Nephron progenitor cell (in vitro differentiated cells): ENCODE measurements at regions not wholly inside any gene's neighbourhood (a gene's known extent, or its start where the extent isn't known, plus 50 kb on each side); places are given as distances from the start of the nearest gene placed in this dataset.

Experiments used
- DNase-seq: peaks from one replicate; pipeline ENCODE4 v3.0.0; 2021
- H3K27ac Mint-ChIP-seq: 2 replicates; pipeline ENCODE4 v1.8.0; 2021; ENCODE audit warnings: mild to moderate bottlenecking, moderate library complexity, mixed read lengths
- H3K27me3 Mint-ChIP-seq: 2 replicates; pipeline ENCODE4 v1.8.0; 2021; ENCODE audit warnings: mild to moderate bottlenecking, low read depth, mixed read lengths; ENCODE audit not compliant: poor library complexity
- H3K36me3 Mint-ChIP-seq: 2 replicates; pipeline ENCODE4 v1.8.0; 2021; ENCODE audit warnings: low read depth, mixed read lengths
- H3K4me1 Mint-ChIP-seq: 2 replicates; pipeline ENCODE4 v1.8.0; 2021; ENCODE audit warnings: mixed read lengths
- H3K4me3 Mint-ChIP-seq: 2 replicates; pipeline ENCODE4 v1.8.0; 2021; ENCODE audit warnings: mild to moderate bottlenecking, moderate library complexity, mixed read lengths
- H3K9me3 Mint-ChIP-seq: 2 replicates; pipeline ENCODE4 v1.8.0; 2021; ENCODE audit warnings: mild to moderate bottlenecking, moderate library complexity, mixed read lengths
- TF ChIP-seq, protein P1 (sequence below): fragments of 200-600 bp; sonication (generic); IDR thresholded peaks from 2 replicates; pipeline ENCODE4 v1.5.0; 2021; ENCODE audit warnings: antibody characterized with exemption

DNA sequence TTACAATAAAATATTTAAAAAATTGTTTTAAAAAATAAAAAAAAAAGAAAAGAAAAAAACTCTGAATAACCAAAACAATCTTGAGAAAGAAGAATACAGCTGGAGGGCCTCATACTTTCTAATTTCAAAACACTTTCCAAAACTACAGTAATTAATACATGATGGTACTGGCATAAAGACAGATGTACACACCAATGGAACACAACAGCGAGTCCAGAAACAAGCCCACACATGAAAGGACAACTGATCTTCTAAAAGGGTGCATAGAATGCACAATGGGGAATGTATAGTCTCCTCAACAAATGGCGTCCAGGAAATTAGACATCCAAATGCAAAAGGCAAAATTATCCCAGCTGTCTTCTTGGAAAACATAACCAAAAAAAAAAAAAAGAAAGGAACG, 99.6 kb downstream of the LURAP1L start:
- H3K27ac Mint-ChIP-seq: no peak overlapping the region

DNA sequence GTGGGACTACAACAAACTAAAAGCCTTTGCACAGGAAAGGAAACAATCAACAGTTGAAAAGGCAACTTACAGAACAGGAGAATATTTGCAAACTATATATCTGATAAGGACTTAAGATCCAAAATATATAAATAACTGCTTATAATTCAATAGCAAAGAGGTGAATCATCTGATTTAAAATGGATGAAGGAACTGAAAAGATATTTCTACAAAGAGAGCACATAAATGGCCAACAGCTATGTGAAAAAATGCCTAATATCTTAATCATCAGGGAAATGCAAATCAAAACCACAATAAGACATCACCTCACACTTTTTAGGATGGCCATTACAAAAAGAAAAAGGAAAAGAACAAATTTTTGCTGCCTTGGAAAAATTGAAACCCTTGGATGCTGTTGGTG, 100.4 kb downstream of the LURAP1L start:
- H3K27me3 Mint-ChIP-seq: no peaks in the 10 kb centered on the region
- peaks cover 39% of the 10 kb centered on the region for H3K4me1 Mint-ChIP-seq
- TF ChIP-seq, protein P1, sequence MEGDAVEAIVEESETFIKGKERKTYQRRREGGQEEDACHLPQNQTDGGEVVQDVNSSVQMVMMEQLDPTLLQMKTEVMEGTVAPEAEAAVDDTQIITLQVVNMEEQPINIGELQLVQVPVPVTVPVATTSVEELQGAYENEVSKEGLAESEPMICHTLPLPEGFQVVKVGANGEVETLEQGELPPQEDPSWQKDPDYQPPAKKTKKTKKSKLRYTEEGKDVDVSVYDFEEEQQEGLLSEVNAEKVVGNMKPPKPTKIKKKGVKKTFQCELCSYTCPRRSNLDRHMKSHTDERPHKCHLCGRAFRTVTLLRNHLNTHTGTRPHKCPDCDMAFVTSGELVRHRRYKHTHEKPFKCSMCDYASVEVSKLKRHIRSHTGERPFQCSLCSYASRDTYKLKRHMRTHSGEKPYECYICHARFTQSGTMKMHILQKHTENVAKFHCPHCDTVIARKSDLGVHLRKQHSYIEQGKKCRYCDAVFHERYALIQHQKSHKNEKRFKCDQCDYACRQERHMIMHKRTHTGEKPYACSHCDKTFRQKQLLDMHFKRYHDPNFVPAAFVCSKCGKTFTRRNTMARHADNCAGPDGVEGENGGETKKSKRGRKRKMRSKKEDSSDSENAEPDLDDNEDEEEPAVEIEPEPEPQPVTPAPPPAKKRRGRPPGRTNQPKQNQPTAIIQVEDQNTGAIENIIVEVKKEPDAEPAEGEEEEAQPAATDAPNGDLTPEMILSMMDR: no peak
- H3K27ac Mint-ChIP-seq: no peak overlapping the region
- no peak for DNase-seq
- H3K36me3 Mint-ChIP-seq: no peaks in the 10 kb centered on the region
- no peak overlapping the region for H3K4me3 Mint-ChIP-seq
- peaks cover 7% of the 10 kb centered on the region for H3K9me3 Mint-ChIP-seq

More for the DNA sequence above, 99.6 kb downstream of the LURAP1L start:
- H3K36me3 Mint-ChIP-seq: peaks cover 3% of the 10 kb centered on the region
- H3K27me3 Mint-ChIP-seq: no peaks in the 10 kb centered on the region
- H3K9me3 Mint-ChIP-seq: peaks cover 15% of the 10 kb centered on the region
- H3K4me3 Mint-ChIP-seq: no peak overlapping the region
- peaks cover 31% of the 10 kb centered on the region for H3K4me1 Mint-ChIP-seq
- TF ChIP-seq, protein P1: no peak
- DNase-seq: no peak

DNA sequence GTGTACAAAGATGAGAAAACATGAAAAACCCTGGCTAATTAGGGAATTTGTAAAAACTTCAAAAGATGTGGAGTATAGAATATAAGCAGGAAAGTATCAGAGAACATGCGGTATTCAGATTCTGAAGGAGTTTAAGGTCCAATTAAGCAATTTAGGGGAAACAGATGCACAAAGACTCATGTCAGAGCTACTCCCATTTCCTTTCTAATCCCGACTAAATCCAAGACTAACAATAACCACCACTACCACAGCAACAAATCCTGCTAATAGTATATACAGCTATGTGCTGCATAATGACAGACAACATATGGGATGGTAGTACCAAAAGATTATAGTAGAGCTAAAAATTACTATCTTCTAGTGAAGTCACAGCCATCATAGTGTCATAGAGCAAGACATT, 102.1 kb downstream of the LURAP1L start:
- TF ChIP-seq, protein P1: no peak
- Mint-ChIP-seq H3K27me3 (no peaks in the 10 kb centered on the region), H3K27ac (peak overlapping the region; percentile 23), H3K4me3 (no peak overlapping the region), H3K36me3 (no peaks in the 10 kb centered on the region), H3K4me1 (peaks cover 51% of the 10 kb centered on the region), H3K9me3 (peaks cover 2% of the 10 kb centered on the region)
- no peak for DNase-seq

DNA sequence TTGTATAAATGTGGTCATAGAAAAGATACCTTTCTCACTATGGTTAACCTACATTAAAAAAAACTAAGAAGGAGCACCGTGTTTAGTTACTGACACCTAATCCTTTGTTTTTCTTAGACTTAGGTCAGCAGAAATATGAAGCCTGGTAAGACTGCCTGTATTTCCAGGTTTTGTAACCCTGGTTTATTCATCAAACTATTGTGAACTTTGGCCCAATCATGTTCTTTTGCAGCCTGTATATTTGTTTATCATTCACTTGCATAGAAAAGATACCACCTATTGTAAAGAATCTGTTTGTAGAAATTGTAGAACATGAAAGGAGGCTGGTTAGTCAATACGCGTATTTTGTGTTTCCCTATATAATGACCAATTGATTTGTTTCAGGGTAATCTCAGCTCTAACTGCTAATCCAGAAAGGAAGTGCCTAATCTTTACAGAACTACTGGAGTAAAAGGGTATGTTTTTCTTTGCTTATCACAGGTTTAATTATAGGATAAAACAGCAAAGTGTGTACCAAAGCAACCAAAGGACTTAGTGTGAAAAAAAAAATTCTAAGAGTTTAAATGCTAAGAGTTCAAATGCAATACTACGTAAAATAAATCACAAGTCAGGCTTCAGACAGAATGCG, 103.6 kb downstream of the LURAP1L start:
- H3K36me3 Mint-ChIP-seq: no peaks in the 10 kb centered on the region
- peaks cover 57% of the 10 kb centered on the region for H3K4me1 Mint-ChIP-seq
- H3K4me3 Mint-ChIP-seq: peak overlapping the region; percentile 34
- TF ChIP-seq, protein P1: no peak
- H3K27me3 Mint-ChIP-seq: no peaks in the 10 kb centered on the region
- H3K9me3 Mint-ChIP-seq: no peaks in the 10 kb centered on the region
- peak overlapping the region; percentile 24 for H3K27ac Mint-ChIP-seq
- DNase-seq: no peak

DNA sequence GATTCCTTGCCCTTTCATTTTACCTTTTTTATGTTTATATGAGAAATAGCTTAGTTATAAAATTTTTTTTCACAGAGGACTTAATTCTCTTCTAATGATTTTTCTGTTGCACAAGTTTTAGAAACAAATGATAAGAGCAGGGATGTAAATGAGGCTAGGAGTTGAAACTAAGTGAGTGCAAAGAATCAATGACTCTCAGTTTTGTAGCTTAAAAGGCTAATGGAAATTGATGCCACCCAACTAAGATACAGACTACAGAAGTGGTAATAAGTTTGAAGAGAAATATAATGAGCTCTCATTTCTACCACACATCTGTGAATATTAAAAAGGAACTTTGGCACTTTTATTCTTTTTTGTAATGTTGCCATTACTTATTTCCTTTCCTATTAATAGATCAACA, 105.1 kb downstream of the LURAP1L start:
- Mint-ChIP-seq H3K27ac (no peak overlapping the region), H3K9me3 (no peaks in the 10 kb centered on the region), H3K27me3 (no peaks in the 10 kb centered on the region), H3K4me3 (no peak overlapping the region), H3K4me1 (peaks cover 57% of the 10 kb centered on the region), H3K36me3 (no peaks in the 10 kb centered on the region)
- no peak for DNase-seq
- TF ChIP-seq, protein P1: no peak

DNA sequence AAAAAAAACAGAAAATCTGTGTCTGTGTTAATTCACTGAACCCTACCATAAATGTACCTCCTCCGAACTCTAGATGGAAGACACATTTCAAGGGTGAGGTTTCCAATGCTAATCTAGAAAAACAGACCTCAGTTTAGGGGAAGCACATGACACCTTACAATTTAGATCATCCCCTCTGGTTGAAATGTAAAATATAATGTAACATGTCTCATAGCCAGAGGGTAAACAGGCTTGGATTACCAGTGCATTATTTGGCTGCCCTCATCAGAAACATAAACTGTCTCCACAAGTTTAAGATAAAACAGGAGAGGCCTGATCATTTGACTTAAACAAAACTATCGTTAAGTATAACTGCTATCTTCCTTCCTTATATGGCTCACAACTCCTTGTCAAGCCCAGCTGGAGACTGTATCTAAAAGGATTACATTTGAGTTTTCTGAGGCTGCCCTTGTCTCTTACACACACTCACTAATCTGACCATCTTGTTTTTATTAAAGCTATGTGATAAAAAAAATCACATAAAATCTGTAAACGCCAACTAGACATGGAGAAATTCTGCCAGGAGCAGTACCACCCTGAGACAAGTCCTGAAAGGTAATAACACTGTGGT, 105.7 kb downstream of the LURAP1L start:
- H3K4me3 Mint-ChIP-seq: no peak overlapping the region
- H3K27me3 Mint-ChIP-seq: no peaks in the 10 kb centered on the region
- H3K9me3 Mint-ChIP-seq: no peaks in the 10 kb centered on the region
- no peaks in the 10 kb centered on the region for H3K36me3 Mint-ChIP-seq
- DNase-seq: no peak
- H3K4me1 Mint-ChIP-seq: peaks cover 57% of the 10 kb centered on the region
- peak overlapping the region; percentile 74 for H3K27ac Mint-ChIP-seq
- TF ChIP-seq, protein P1: no peak
